Transverse colon (tissue), 4 donors: ENCODE measurements at regions not wholly inside any gene's neighbourhood (a gene's known extent, or its start where the extent isn't known, plus 50 kb on each side); places are given as distances from the start of the nearest gene placed in this dataset.

Source experiments
- POLR2A ChIP-seq: fragments of 450-650 bp; IDR thresholded peaks from one replicate; pipeline ENCODE4 v1.6.1; 2016; ENCODE audit warnings: antibody characterized with exemption, mild to moderate bottlenecking, moderate library complexity
- POLR2AphosphoS5 ChIP-seq, 3 donors: sonication (generic); formaldehyde crosslinking; IDR thresholded peaks; one replicate each; pipeline ENCODE4 v1.6.1; 2016; ENCODE audit warnings: antibody characterized with exemption in 3 of 3
- TF ChIP-seq, protein P1 (sequence below), 5 experiments: fragments of 200-600 bp in 3 of 5; fragments of 450-650 bp in 2 of 5; sonication (generic) in 3 of 5; IDR thresholded peaks; 1 replicate in 2 of 5; 2 replicates in 3 of 5; pipeline ENCODE4 v1.5.1; 2016 to 2017; ENCODE audit warnings: antibody characterized with exemption in 5 of 5, inconsistent platforms in 3 of 5, mild to moderate bottlenecking in 2 of 5, moderate library complexity in 1 of 5

DNA sequence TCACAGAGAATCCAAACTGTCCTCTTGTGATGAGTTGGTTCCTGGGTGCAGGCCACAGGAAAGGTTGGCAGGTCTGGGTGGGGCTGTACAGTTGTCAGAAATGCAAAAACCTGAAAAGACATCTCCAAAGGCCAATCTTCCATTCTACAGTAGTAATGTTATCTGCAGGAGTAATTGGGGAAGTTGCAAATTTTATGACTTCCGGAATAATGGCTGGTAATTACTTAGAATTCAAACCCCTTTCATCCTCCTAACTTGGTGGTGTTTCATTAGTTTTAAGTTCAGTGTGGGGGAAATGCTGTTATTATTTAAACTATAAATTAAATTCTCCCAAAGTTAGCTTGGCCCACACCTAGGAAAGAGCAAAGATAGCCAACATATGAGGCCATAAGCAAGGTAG is 64.7 kb upstream of the FAT3 start:
- TF ChIP-seq, protein P1, sequence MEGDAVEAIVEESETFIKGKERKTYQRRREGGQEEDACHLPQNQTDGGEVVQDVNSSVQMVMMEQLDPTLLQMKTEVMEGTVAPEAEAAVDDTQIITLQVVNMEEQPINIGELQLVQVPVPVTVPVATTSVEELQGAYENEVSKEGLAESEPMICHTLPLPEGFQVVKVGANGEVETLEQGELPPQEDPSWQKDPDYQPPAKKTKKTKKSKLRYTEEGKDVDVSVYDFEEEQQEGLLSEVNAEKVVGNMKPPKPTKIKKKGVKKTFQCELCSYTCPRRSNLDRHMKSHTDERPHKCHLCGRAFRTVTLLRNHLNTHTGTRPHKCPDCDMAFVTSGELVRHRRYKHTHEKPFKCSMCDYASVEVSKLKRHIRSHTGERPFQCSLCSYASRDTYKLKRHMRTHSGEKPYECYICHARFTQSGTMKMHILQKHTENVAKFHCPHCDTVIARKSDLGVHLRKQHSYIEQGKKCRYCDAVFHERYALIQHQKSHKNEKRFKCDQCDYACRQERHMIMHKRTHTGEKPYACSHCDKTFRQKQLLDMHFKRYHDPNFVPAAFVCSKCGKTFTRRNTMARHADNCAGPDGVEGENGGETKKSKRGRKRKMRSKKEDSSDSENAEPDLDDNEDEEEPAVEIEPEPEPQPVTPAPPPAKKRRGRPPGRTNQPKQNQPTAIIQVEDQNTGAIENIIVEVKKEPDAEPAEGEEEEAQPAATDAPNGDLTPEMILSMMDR (IDR thresholded peaks at IDR 0.05) = no peak
- TF ChIP-seq POLR2A (no peak), POLR2AphosphoS5 (IDR thresholded peaks at IDR 0.05) (no peak)
